A549 (cell line): ENCODE measurements at regions not wholly inside any gene's neighbourhood (a gene's known extent, or its start where the extent isn't known, plus 50 kb on each side); places are given as distances from the start of the nearest gene placed in this dataset.

ENCODE experiments used
- ATAC-seq, 2 experiments: fragments of 200-7000 bp in 1 of 2; fragments of >200 bp in 1 of 2; cut with Nextera tagmentation in 1 of 2; cut with Tn5 transposase in 1 of 2; 3 replicates each; pipeline versions ENCODE4 v1.8.0 to v1.9.1; 2018 to 2020; ENCODE audit warnings: mild to moderate bottlenecking in 1 of 2, moderate library complexity in 1 of 2
- CTCF ChIA-PET: fragments of 300-600 bp; sonication (Branson Sonifier 250); formaldehyde crosslinking; extraction: SDS; loops from one replicate; lab custom pipeline; 2021; ENCODE audit warnings: antibody characterized with exemption, inconsistent platforms; lab: Yijun Ruan, JAX
- POLR2A ChIA-PET: fragments of 350-600 bp; formaldehyde crosslinking; extraction: SDS; loops from one replicate; lab custom pipeline; 2021; ENCODE audit warnings: antibody characterized with exemption, inconsistent platforms; lab: Yijun Ruan, JAX
- DNase-seq, 2 experiments: peaks; one replicate each; pipeline versions ENCODE4 v3.0.0 to v3.0.0-alpha.2; 2011 to 2016; ENCODE audit warnings: low read depth in 1 of 2, low spot score in 1 of 2
- FAIRE-seq: peaks from 2 replicates; lab custom pipeline; 2011; peaks lifted over from hg19 to GRCh38; lab: Jason Lieb, UNC
- H3K27ac ChIP-seq, 2 experiments: fragments of >200 bp; sonication (Bioruptor Twin); formaldehyde crosslinking; 3 replicates each; pipeline ENCODE4 v1.5.1; 2016 to 2017
- H3K4me1 ChIP-seq: fragments of >200 bp; sonication (Bioruptor Twin); formaldehyde crosslinking; 3 replicates; pipeline ENCODE4 v1.6.1; 2016
- H3K4me2 ChIP-seq: fragments of >200 bp; sonication (Bioruptor Twin); formaldehyde crosslinking; 3 replicates; pipeline ENCODE4 v1.6.1; 2016
- H3K4me3 ChIP-seq: fragments of >200 bp; sonication (Bioruptor Twin); formaldehyde crosslinking; 3 replicates; pipeline ENCODE4 v1.5.1; 2016
- H3K9me3 ChIP-seq: fragments of >200 bp; sonication (Bioruptor Twin); formaldehyde crosslinking; 3 replicates; pipeline ENCODE4 v1.6.1; 2016
- BHLHE40 ChIP-seq: IDR thresholded peaks from 2 replicates; pipeline ENCODE4 v1.6.1; 2012; ENCODE audit warnings: low read depth, low read length, inconsistent platforms
- CBX8 ChIP-seq: fragments of 200-600 bp; sonication (generic); IDR thresholded peaks from 2 replicates; pipeline ENCODE4 v1.6.1; 2016
- CHD4 ChIP-seq: fragments of 200-600 bp; sonication (generic); IDR thresholded peaks from 2 replicates; pipeline ENCODE4 v1.6.1; 2016; ENCODE audit warnings: antibody characterized with exemption, mild to moderate bottlenecking, borderline replicate concordance
- EHF ChIP-seq: fragments of 250-450 bp; sonication (Bioruptor Pico); IDR thresholded peaks from 2 replicates; pipeline ENCODE4 v1.5.0; 2020; ENCODE audit warnings: mild to moderate bottlenecking
- FOSL2 ChIP-seq, 2 experiments: fragments of 450-650 bp in 1 of 2; fragments of >200 bp in 1 of 2; sonication (Bioruptor Twin) in 1 of 2; formaldehyde crosslinking; IDR thresholded peaks; 2 replicates each; pipeline versions ENCODE4 v1.5.0 to v1.6.1; 2016 to 2020; ENCODE audit warnings: mild to moderate bottlenecking in 1 of 2, moderate library complexity in 1 of 2
- HES2 ChIP-seq: fragments of >200 bp; sonication (Bioruptor Twin); formaldehyde crosslinking; IDR thresholded peaks from 2 replicates; pipeline ENCODE4 v1.6.1; 2016
- HOXA7 ChIP-seq: fragments of 250-450 bp; sonication (Bioruptor Pico); IDR thresholded peaks from 2 replicates; pipeline ENCODE4 v1.5.0; 2020; ENCODE audit warnings: mild to moderate bottlenecking, moderate library complexity
- MAFK ChIP-seq: fragments of 450-650 bp; IDR thresholded peaks from 2 replicates; pipeline ENCODE4 v1.6.1; 2014; ENCODE audit not compliant: partially characterized antibody
- MAZ ChIP-seq: fragments of 150-350 bp; IDR thresholded peaks from 2 replicates; pipeline ENCODE4 v1.6.1; 2014; ENCODE audit warnings: antibody characterized with exemption, low read depth, low read length, borderline replicate concordance
- MYC ChIP-seq: IDR thresholded peaks from 2 replicates; pipeline ENCODE4 v1.6.1; 2012; ENCODE audit warnings: mild to moderate bottlenecking, inconsistent platforms, low read length, improper control_type of control experiment, borderline replicate concordance
- NFE2L2 ChIP-seq: fragments of 150-350 bp; conservative IDR thresholded peaks from 2 replicates; pipeline ENCODE4 v1.6.1; 2014; ENCODE audit warnings: low read length
- NR3C1 ChIP-seq: fragments of >200 bp; sonication (Bioruptor Twin); formaldehyde crosslinking; IDR thresholded peaks from 3 replicates; pipeline ENCODE4 v1.6.1; 2017
- PBX3 ChIP-seq: IDR thresholded peaks from 2 replicates; pipeline ENCODE4 v1.6.1; 2012
- PHF8 ChIP-seq: fragments of 200-600 bp; sonication (generic); IDR thresholded peaks from 2 replicates; pipeline ENCODE4 v1.6.1; 2016; ENCODE audit warnings: low read depth, mild to moderate bottlenecking, antibody characterized with exemption, moderate library complexity, borderline replicate concordance
- POLR2AphosphoS2 ChIP-seq: conservative IDR thresholded peaks from 2 replicates; pipeline ENCODE4 v1.6.1; 2012; ENCODE audit warnings: low read length, improper control_type of control experiment, inconsistent platforms
- REST ChIP-seq: fragments of 200-600 bp; sonication (generic); IDR thresholded peaks from 2 replicates; pipeline ENCODE4 v1.6.1; 2016; ENCODE audit warnings: antibody characterized with exemption, mild to moderate bottlenecking, moderate library complexity
- TFCP2L1 ChIP-seq: fragments of 250-450 bp; sonication (Bioruptor Pico); IDR thresholded peaks from 2 replicates; pipeline ENCODE4 v1.5.0; 2021; ENCODE audit warnings: mild to moderate bottlenecking
- TP53 ChIP-seq: fragments of 250-450 bp; sonication (Bioruptor Pico); IDR thresholded peaks from 2 replicates; pipeline ENCODE4 v1.5.0; 2021; ENCODE audit warnings: mild to moderate bottlenecking, moderate library complexity
- ZC3H11A ChIP-seq: fragments of 450-650 bp; IDR thresholded peaks from 2 replicates; pipeline ENCODE4 v1.6.1; 2014; ENCODE audit warnings: antibody characterized with exemption, mild to moderate bottlenecking
- WGBS: methylation state at CpG from one replicate; pipeline ENCODE4 v1.1.6; 2017; ENCODE audit errors: missing lambda C conversion rate; 5-methylcytosine and 5-hydroxymethylcytosine counted together
- TF ChIP-seq, protein P1 (sequence below): IDR thresholded peaks from 2 replicates; pipeline ENCODE4 v1.6.1; 2012
- TF ChIP-seq, protein P2 (sequence below): fragments of 450-650 bp; IDR thresholded peaks from 2 replicates; pipeline ENCODE4 v1.6.1; 2014; ENCODE audit warnings: antibody characterized with exemption
- TF ChIP-seq, protein P3 (sequence below): fragments of >200 bp; sonication (Bioruptor Twin); formaldehyde crosslinking; IDR thresholded peaks from 3 replicates; pipeline ENCODE4 v1.5.1; 2016
- TF ChIP-seq, protein P4 (sequence below): IDR thresholded peaks from 2 replicates; pipeline ENCODE4 v1.6.1; 2012; ENCODE audit warnings: low read depth, borderline replicate concordance

DNA sequence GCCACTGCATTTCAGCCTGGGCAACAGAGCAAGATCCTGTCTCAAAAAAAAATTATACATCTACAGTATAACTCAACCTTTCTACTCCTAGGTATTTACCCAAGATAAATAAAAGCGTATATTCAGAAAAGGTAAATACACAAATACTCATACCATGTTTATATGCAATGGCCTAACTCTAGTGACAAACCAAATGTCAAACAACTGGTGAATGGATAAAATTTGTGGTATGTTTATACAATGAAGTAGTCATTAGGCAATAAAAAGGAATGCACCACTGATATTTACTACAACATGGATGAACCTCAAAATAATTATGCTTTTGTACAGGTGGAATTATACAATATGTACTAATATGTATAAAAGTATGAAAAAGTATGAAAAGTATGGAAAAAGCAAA lies 174.2 kb upstream of the GORAB start:
- Histone ChIP-seq H3K4me1 (no peaks in the 10 kb centered on the region), H3K4me2 (no peak overlapping the region), H3K9me3 (no peaks in the 10 kb centered on the region), H3K27ac (no peak overlapping the region), H3K4me3 (no peak overlapping the region)
- ChIA-PET CTCF (no interaction called here), POLR2A (no interaction called here)
- WGBS: 9% methylated on average over 1 of the region's 1 CpG
- no peak for FAIRE-seq
- DNase-seq: no peak
- no peak for TF ChIP-seq PBX3
- TF ChIP-seq, protein P1, sequence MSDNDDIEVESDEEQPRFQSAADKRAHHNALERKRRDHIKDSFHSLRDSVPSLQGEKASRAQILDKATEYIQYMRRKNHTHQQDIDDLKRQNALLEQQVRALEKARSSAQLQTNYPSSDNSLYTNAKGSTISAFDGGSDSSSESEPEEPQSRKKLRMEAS: no peak
- TF ChIP-seq FOSL2 (IDR thresholded peaks at IDR 0.05): no peak
- no peak for TF ChIP-seq FOSL2 (CRISPR knock-in tag; IDR thresholded peaks at IDR 0.05)
- TF ChIP-seq, protein P2, sequence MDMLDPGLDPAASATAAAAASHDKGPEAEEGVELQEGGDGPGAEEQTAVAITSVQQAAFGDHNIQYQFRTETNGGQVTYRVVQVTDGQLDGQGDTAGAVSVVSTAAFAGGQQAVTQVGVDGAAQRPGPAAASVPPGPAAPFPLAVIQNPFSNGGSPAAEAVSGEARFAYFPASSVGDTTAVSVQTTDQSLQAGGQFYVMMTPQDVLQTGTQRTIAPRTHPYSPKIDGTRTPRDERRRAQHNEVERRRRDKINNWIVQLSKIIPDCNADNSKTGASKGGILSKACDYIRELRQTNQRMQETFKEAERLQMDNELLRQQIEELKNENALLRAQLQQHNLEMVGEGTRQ: no peak
- TF ChIP-seq MAFK: no peak
- TF ChIP-seq NR3C1: no peak
- no peak for TF ChIP-seq MYC
- no peak for TF ChIP-seq CHD4
- no peak for TF ChIP-seq REST
- TF ChIP-seq TP53: no peak
- no peak for TF ChIP-seq CBX8
- no peak for TF ChIP-seq POLR2AphosphoS2
- no peak for ATAC-seq

GRCh38 chr1:170360601-170361000 lies 171.4 kb upstream of the GORAB start:
- no peak overlapping the region for H3K4me3 ChIP-seq
- TF ChIP-seq HES2: no peak
- no peak for TF ChIP-seq TFCP2L1
- TF ChIP-seq BHLHE40: no peak
- TF ChIP-seq MYC: no peak
- TF ChIP-seq NFE2L2: no peak
- no peak for TF ChIP-seq NR3C1
- TF ChIP-seq MAZ: no peak
- no peak for TF ChIP-seq TP53
- no peak for TF ChIP-seq HOXA7 (CRISPR knock-in tag)
- no peak for TF ChIP-seq FOSL2 (IDR thresholded peaks at IDR 0.05)
- TF ChIP-seq FOSL2 (CRISPR knock-in tag; IDR thresholded peaks at IDR 0.05): no peak
- no peak for TF ChIP-seq ZC3H11A
- TF ChIP-seq, protein P3, sequence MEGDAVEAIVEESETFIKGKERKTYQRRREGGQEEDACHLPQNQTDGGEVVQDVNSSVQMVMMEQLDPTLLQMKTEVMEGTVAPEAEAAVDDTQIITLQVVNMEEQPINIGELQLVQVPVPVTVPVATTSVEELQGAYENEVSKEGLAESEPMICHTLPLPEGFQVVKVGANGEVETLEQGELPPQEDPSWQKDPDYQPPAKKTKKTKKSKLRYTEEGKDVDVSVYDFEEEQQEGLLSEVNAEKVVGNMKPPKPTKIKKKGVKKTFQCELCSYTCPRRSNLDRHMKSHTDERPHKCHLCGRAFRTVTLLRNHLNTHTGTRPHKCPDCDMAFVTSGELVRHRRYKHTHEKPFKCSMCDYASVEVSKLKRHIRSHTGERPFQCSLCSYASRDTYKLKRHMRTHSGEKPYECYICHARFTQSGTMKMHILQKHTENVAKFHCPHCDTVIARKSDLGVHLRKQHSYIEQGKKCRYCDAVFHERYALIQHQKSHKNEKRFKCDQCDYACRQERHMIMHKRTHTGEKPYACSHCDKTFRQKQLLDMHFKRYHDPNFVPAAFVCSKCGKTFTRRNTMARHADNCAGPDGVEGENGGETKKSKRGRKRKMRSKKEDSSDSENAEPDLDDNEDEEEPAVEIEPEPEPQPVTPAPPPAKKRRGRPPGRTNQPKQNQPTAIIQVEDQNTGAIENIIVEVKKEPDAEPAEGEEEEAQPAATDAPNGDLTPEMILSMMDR: no peak
- TF ChIP-seq, protein P2: no peak
- TF ChIP-seq, protein P4, sequence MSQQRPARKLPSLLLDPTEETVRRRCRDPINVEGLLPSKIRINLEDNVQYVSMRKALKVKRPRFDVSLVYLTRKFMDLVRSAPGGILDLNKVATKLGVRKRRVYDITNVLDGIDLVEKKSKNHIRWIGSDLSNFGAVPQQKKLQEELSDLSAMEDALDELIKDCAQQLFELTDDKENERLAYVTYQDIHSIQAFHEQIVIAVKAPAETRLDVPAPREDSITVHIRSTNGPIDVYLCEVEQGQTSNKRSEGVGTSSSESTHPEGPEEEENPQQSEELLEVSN: no peak
- TF ChIP-seq EHF: no peak
- no peak for TF ChIP-seq PHF8
- ATAC-seq: no peak
- no peak overlapping the region for H3K27ac ChIP-seq
- WGBS: 1% methylated on average over 3 of the region's 3 CpGs
- no peak for FAIRE-seq
- CTCF ChIA-PET: interaction anchor here (1.2 kb wide), 1 partner anchor 33 kb away, joined by 3 read pairs; no protein-coding TSS in a partner anchor
- POLR2A ChIA-PET: no interaction called here
- no peaks in the 10 kb centered on the region for H3K4me1 ChIP-seq
- no peak for DNase-seq
- no peaks in the 10 kb centered on the region for H3K9me3 ChIP-seq
- no peak overlapping the region for H3K4me2 ChIP-seq
